HepG2 (cell line): ENCODE measurements at regions not wholly inside any gene's neighbourhood (a gene's known extent, or its start where the extent isn't known, plus 50 kb on each side); places are given as distances from the start of the nearest gene placed in this dataset.

Experiments used
- ATAC-seq: fragments of 200-7000 bp; cut with Tn5 transposase; 3 replicates; pipeline ENCODE4 v1.9.1; 2020; ENCODE audit warnings: mild to moderate bottlenecking, moderate library complexity
- BruUV-seq: library from RNA; stranded (reverse); fragments of 400-500 nt; replicated peaks from 2 replicates; lab custom pipeline; 2021; lab: Mats Ljungman, UMichigan
- CTCF ChIA-PET: fragments of 300-600 bp; formaldehyde crosslinking; extraction: SDS; loops from one replicate; lab custom pipeline; 2021; ENCODE audit warnings: low total read pairs, inconsistent platforms, low intra/inter-chr PET ratio; lab: Yijun Ruan, JAX
- POLR2A ChIA-PET: fragments of 350-600 bp; sonication (Branson Sonifier 250); formaldehyde crosslinking; loops from one replicate; lab custom pipeline; 2020; ENCODE audit warnings: antibody characterized with exemption, inconsistent platforms; lab: Yijun Ruan, JAX
- DNase-seq: peaks from one replicate; pipeline ENCODE4 v3.0.0-alpha.2; 2015; ENCODE audit warnings: low spot score
- FAIRE-seq: peaks from 3 replicates; lab custom pipeline; 2011; peaks lifted over from hg19 to GRCh38; lab: Jason Lieb, UNC
- H2AFZ ChIP-seq: one replicate; pipeline ENCODE4 v1.6.1; 2011; ENCODE audit warnings: low read length, inconsistent platforms
- H3K27ac ChIP-seq: fragments of 300-600 bp; 3 replicates; pipeline ENCODE4 v1.8.0; 2011; ENCODE audit warnings: mixed run types, mild to moderate bottlenecking, mixed read lengths, low read length, inconsistent platforms; ENCODE audit not compliant: insufficient read depth; ENCODE audit errors: extremely low read length
- H3K27me3 ChIP-seq, 2 experiments: fragments of 200-600 bp in 1 of 2; 2 replicates in 1 of 2; 3 replicates in 1 of 2; pipeline versions ENCODE4 v1.6.0 to v1.8.0; 2011; ENCODE audit warnings: low read length in 2 of 2, mild to moderate bottlenecking in 2 of 2, moderate library complexity in 2 of 2, inconsistent platforms in 1 of 2; ENCODE audit not compliant: insufficient read depth in 2 of 2, control insufficient read depth in 1 of 2
- H3K36me3 ChIP-seq, 2 experiments: fragments of 200-600 bp in 1 of 2; replicated peaks in 1 of 2; 2 replicates in 1 of 2; 3 replicates in 1 of 2; pipeline versions ENCODE4 v1.5.1 to v1.8.0; 2011; ENCODE audit warnings: low read length in 2 of 2, inconsistent platforms in 1 of 2; ENCODE audit not compliant: insufficient read depth in 2 of 2, control insufficient read depth in 1 of 2
- H3K4me1 ChIP-seq: 2 replicates; pipeline ENCODE4 v1.5.1; 2012; ENCODE audit warnings: low read length, inconsistent platforms; ENCODE audit not compliant: insufficient read depth
- H3K4me2 ChIP-seq: 2 replicates; pipeline ENCODE4 v1.6.0; 2011; ENCODE audit warnings: low read depth, low read length, inconsistent platforms
- H3K4me3 ChIP-seq, 3 experiments: fragments of 200-600 bp in 1 of 3; sonication (generic), shearing (Covaris generic) in 1 of 3; replicated peaks in 1 of 3; 2 replicates each; pipeline ENCODE4 v1.5.1; 2011 to 2016; ENCODE audit warnings: low read length in 3 of 3, inconsistent platforms in 2 of 3, low read depth in 2 of 3, mild to moderate bottlenecking in 2 of 3, control low read depth in 1 of 3, mixed read lengths in 1 of 3; ENCODE audit not compliant: insufficient read depth in 1 of 3
- H3K79me2 ChIP-seq: one replicate; pipeline ENCODE4 v1.6.1; 2011; ENCODE audit warnings: low read length, inconsistent platforms; ENCODE audit not compliant: insufficient read depth
- H3K9ac ChIP-seq: 2 replicates; pipeline ENCODE4 v1.6.0; 2011; ENCODE audit warnings: mild to moderate bottlenecking, low read depth, low read length, inconsistent platforms; ENCODE audit not compliant: insufficient read depth
- H3K9me3 ChIP-seq: 2 replicates; pipeline ENCODE4 v1.5.1; 2012; ENCODE audit warnings: mild to moderate bottlenecking, low read length
- H4K20me1 ChIP-seq: 2 replicates; pipeline ENCODE4 v1.6.0; 2011; ENCODE audit warnings: inconsistent platforms, mild to moderate bottlenecking, low read length, moderate library complexity; ENCODE audit not compliant: insufficient read depth
- CHCHD3 ChIP-seq: sonication (generic); formaldehyde crosslinking; IDR thresholded peaks from 2 replicates; pipeline ENCODE4 v1.8.0; 2022; ENCODE audit warnings: mild to moderate bottlenecking, missing genetic modification reagents, moderate library complexity
- FOXA3 ChIP-seq: IDR thresholded peaks from 2 replicates; pipeline ENCODE4 v1.6.1; 2016; ENCODE audit warnings: missing genetic modification reagents, missing compliant biosample characterization
- GATAD1 ChIP-seq: IDR thresholded peaks from 2 replicates; pipeline ENCODE4 v1.6.1; 2016; ENCODE audit warnings: missing genetic modification reagents, missing compliant biosample characterization
- PHF21A ChIP-seq: sonication (generic); formaldehyde crosslinking; IDR thresholded peaks from 2 replicates; pipeline ENCODE4 v1.5.0; 2020; ENCODE audit warnings: mild to moderate bottlenecking, missing genetic modification reagents
- PLRG1 ChIP-seq: fragments of 450-650 bp; conservative IDR thresholded peaks from 2 replicates; pipeline ENCODE4 v1.6.1; 2016
- RARA ChIP-seq: IDR thresholded peaks from 2 replicates; pipeline ENCODE4 v1.6.1; 2016; ENCODE audit warnings: missing genetic modification reagents, missing compliant biosample characterization
- TARDBP ChIP-seq: sonication (generic); formaldehyde crosslinking; IDR thresholded peaks from 2 replicates; pipeline ENCODE4 v1.8.0; 2022; ENCODE audit warnings: mild to moderate bottlenecking, missing genetic modification reagents
- TBP ChIP-seq: sonication (generic); formaldehyde crosslinking; IDR thresholded peaks from 2 replicates; pipeline ENCODE4 v1.5.0; 2020; ENCODE audit warnings: missing genetic modification reagents
- YY1 ChIP-seq: IDR thresholded peaks from 2 replicates; pipeline ENCODE4 v1.6.1; 2011; ENCODE audit warnings: low read length, low read depth, moderate library complexity, mild to moderate bottlenecking; ENCODE audit not compliant: insufficient read depth, insufficient replicate concordance
- ZNF558 ChIP-seq: sonication (generic); formaldehyde crosslinking; IDR thresholded peaks from 2 replicates; pipeline ENCODE4 v1.9.0; 2022; ENCODE audit warnings: mild to moderate bottlenecking, missing genetic modification reagents, borderline replicate concordance
- ZNF674 ChIP-seq: sonication (generic); formaldehyde crosslinking; IDR thresholded peaks from 2 replicates; pipeline ENCODE4 v1.5.0; 2020; ENCODE audit warnings: low read depth, mild to moderate bottlenecking, missing genetic modification reagents
- ZNF841 ChIP-seq: sonication (generic); formaldehyde crosslinking; IDR thresholded peaks from 2 replicates; pipeline ENCODE4 v1.8.1; 2023; ENCODE audit warnings: missing genetic modification reagents, borderline replicate concordance
- ZNF891 ChIP-seq: sonication (generic); formaldehyde crosslinking; IDR thresholded peaks from 2 replicates; pipeline ENCODE4 v1.5.0; 2020; ENCODE audit warnings: mild to moderate bottlenecking, missing genetic modification reagents
- WGBS: methylation state at CpG from one replicate; pipeline ENCODE4 v1.1.6; 2017; ENCODE audit warnings: low lambda C conversion rate; 5-methylcytosine and 5-hydroxymethylcytosine counted together
- in situ Hi-C: cut with HindIII; loops from 2 replicates; pipeline ENCODE4 v1.10.0; 2017; ENCODE audit warnings: low pct_unique_long_range_greater_than_20kb; ENCODE audit not compliant: extremely low pct_ligation_motif_present
- intact Hi-C: fragments of 100-400 bp; cut with micrococcal nuclease; formaldehyde crosslinking; loops from one replicate; pipeline ENCODE4 v1.10.0; 2022; ENCODE audit not compliant: unreplicated experiment
- TF ChIP-seq, protein P1 (sequence below): IDR thresholded peaks from 2 replicates; pipeline ENCODE4 v1.6.1; 2016
- TF ChIP-seq, protein P2 (sequence below): IDR thresholded peaks from 2 replicates; pipeline ENCODE4 v1.6.1; 2016; ENCODE audit warnings: control low read depth
- TF ChIP-seq, protein P3 (sequence below): sonication (generic); formaldehyde crosslinking; IDR thresholded peaks from 2 replicates; pipeline ENCODE4 v1.5.1; 2020; ENCODE audit warnings: missing genetic modification reagents, mild to moderate bottlenecking, borderline replicate concordance
- TF ChIP-seq, protein P4 (sequence below): sonication (generic); formaldehyde crosslinking; IDR thresholded peaks from 2 replicates; pipeline ENCODE4 v1.8.1; 2023; ENCODE audit warnings: mild to moderate bottlenecking, inconsistent platforms, moderate library complexity, missing genetic modification reagents, borderline replicate concordance
- TF ChIP-seq, protein P5 (sequence below): sonication (generic); formaldehyde crosslinking; conservative IDR thresholded peaks from 2 replicates; pipeline ENCODE4 v1.8.0; 2022; ENCODE audit warnings: mild to moderate bottlenecking, moderate library complexity, missing genetic modification reagents
- TF ChIP-seq, protein P6 (sequence below): sonication (generic); formaldehyde crosslinking; IDR thresholded peaks from 2 replicates; pipeline ENCODE4 v1.5.1; 2020; ENCODE audit warnings: missing genetic modification reagents, mild to moderate bottlenecking, borderline replicate concordance

DNA sequence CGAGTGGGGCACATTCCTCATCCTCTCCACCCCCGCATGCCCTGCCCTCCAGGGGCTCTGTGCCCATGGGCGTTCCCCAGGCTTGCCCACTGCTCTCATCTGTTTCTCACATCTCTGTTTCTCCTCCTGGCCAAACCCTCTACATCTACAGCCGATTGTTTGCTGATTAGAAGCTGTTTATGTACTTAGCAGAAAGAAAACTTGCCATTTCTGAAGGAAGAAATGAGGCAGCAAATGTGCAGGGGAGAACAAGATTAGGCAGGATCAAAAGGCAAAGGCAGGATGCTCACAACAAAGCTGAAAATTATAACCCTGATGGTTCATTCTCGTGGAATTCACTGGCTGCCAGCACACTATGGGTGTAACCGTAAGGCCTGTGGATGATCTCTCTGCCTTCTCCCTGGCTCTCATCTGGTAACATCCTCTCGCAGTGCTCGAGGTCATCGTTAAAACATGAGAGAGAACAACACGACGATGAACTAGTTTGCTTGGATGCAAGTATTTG lies 111.6 kb upstream of the KLF14 start:
- Histone ChIP-seq H3K9me3 (no peaks in the 10 kb centered on the region), H3K9ac (no peak overlapping the region), H3K36me3 (no peaks in the 10 kb centered on the region), H3K27me3 (peaks cover 0 to 5% of the 10 kb centered on the region in 2 experiments; a peak in 1 of 5 replicates), H3K27ac (no peak overlapping the region), H4K20me1 (no peaks in the 10 kb centered on the region), H3K4me3 (no peak overlapping the region), H3K4me2 (no peak overlapping the region), H3K4me1 (0 out of 2 replicates have a peak, but pooled peaks cover 8% of the 10 kb centered on the region), H3K79me2 (no peaks in the 10 kb centered on the region), H2AFZ (no peak overlapping the region)
- DNase-seq, result no peak
- 9% methylated on average over 11 of the region's 11 CpGs for WGBS
- CTCF ChIA-PET, result no interaction called here
- in situ Hi-C loops, result no loop called here
- POLR2A ChIA-PET, result no interaction called here
- no peak for FAIRE-seq
- TF ChIP-seq, protein P1, sequence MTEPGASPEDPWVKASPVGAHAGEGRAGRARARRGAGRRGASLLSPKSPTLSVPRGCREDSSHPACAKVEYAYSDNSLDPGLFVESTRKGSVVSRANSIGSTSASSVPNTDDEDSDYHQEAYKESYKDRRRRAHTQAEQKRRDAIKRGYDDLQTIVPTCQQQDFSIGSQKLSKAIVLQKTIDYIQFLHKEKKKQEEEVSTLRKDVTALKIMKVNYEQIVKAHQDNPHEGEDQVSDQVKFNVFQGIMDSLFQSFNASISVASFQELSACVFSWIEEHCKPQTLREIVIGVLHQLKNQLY (CRISPR knock-in tag), result no peak
- TF ChIP-seq TBP (CRISPR knock-in tag) (no peak), RARA (CRISPR knock-in tag) (no peak), PHF21A (CRISPR knock-in tag) (no peak), FOXA3 (CRISPR knock-in tag) (no peak), YY1 (no peak), PLRG1 (no peak), GATAD1 (CRISPR knock-in tag) (no peak), CHCHD3 (no peak), ZNF558 (CRISPR knock-in tag) (no peak), ZNF841 (CRISPR knock-in tag) (no peak), TARDBP (CRISPR knock-in tag) (no peak), ZNF674 (CRISPR knock-in tag) (no peak), ZNF891 (CRISPR knock-in tag) (no peak)
- TF ChIP-seq, protein P2, sequence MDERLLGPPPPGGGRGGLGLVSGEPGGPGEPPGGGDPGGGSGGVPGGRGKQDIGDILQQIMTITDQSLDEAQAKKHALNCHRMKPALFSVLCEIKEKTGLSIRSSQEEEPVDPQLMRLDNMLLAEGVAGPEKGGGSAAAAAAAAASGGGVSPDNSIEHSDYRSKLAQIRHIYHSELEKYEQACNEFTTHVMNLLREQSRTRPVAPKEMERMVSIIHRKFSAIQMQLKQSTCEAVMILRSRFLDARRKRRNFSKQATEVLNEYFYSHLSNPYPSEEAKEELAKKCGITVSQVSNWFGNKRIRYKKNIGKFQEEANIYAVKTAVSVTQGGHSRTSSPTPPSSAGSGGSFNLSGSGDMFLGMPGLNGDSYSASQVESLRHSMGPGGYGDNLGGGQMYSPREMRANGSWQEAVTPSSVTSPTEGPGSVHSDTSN (CRISPR knock-in tag), result no peak
- TF ChIP-seq, protein P3, sequence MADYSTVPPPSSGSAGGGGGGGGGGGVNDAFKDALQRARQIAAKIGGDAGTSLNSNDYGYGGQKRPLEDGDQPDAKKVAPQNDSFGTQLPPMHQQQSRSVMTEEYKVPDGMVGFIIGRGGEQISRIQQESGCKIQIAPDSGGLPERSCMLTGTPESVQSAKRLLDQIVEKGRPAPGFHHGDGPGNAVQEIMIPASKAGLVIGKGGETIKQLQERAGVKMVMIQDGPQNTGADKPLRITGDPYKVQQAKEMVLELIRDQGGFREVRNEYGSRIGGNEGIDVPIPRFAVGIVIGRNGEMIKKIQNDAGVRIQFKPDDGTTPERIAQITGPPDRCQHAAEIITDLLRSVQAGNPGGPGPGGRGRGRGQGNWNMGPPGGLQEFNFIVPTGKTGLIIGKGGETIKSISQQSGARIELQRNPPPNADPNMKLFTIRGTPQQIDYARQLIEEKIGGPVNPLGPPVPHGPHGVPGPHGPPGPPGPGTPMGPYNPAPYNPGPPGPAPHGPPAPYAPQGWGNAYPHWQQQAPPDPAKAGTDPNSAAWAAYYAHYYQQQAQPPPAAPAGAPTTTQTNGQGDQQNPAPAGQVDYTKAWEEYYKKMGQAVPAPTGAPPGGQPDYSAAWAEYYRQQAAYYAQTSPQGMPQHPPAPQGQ (CRISPR knock-in tag), result no peak
- TF ChIP-seq, protein P4, sequence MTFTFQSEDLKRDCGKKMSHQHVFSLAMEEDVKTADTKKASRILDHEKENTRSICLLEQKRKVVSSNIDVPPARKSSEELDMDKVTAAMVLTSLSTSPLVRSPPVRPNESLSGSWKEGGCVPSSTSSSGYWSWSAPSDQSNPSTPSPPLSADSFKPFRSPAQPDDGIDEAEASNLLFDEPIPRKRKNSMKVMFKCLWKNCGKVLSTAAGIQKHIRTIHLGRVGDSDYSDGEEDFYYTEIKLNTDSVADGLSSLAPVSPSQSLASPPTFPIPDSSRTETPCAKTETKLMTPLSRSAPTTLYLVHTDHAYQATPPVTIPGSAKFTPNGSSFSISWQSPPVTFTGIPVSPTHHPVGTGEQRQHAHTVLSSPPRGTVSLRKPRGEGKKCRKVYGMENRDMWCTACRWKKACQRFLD (CRISPR knock-in tag), result no peak
- TF ChIP-seq, protein P5, sequence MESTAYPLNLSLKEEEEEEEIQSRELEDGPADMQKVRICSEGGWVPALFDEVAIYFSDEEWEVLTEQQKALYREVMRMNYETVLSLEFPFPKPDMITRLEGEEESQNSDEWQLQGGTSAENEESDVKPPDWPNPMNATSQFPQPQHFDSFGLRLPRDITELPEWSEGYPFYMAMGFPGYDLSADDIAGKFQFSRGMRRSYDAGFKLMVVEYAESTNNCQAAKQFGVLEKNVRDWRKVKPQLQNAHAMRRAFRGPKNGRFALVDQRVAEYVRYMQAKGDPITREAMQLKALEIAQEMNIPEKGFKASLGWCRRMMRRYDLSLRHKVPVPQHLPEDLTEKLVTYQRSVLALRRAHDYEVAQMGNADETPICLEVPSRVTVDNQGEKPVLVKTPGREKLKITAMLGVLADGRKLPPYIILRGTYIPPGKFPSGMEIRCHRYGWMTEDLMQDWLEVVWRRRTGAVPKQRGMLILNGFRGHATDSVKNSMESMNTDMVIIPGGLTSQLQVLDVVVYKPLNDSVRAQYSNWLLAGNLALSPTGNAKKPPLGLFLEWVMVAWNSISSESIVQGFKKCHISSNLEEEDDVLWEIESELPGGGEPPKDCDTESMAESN (CRISPR knock-in tag), result no peak
- TF ChIP-seq, protein P6, sequence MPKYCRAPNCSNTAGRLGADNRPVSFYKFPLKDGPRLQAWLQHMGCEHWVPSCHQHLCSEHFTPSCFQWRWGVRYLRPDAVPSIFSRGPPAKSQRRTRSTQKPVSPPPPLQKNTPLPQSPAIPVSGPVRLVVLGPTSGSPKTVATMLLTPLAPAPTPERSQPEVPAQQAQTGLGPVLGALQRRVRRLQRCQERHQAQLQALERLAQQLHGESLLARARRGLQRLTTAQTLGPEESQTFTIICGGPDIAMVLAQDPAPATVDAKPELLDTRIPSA (CRISPR knock-in tag), result no peak
- ATAC-seq, result peak; percentile 30; the same call in 1 of the 3 replicates
- no TSS peak for BruUV-seq
- intact Hi-C loops, result no loop called here
